WTC11 (cell line): ENCODE measurements at regions not wholly inside any gene's neighbourhood (a gene's known extent, or its start where the extent isn't known, plus 50 kb on each side); places are given as distances from the start of the nearest gene placed in this dataset.

Source experiments
- ATAC-seq: fragments of 200-7000 bp; cut with Tn5 transposase; 2 replicates; pipeline ENCODE4 v1.10.0; 2021; ENCODE audit warnings: mild to moderate bottlenecking, moderate library complexity
- CTCF ChIA-PET: fragments of 300-600 bp; sonication (Branson Sonifier 250); formaldehyde crosslinking; loops from one replicate; lab custom pipeline; 2021; ENCODE audit warnings: antibody characterized with exemption; lab: Charles Lee
- POLR2A ChIA-PET: fragments of 350-600 bp; sonication (Branson Sonifier 250); formaldehyde crosslinking; loops from one replicate; lab custom pipeline; 2021; ENCODE audit warnings: antibody characterized with exemption; lab: Charles Lee
- DNase-seq: peaks from one replicate; pipeline ENCODE4 v3.0.0; 2021; ENCODE audit warnings: low spot score
- H3K27ac Mint-ChIP-seq: 2 replicates; pipeline ENCODE4 v1.8.0; 2021; ENCODE audit warnings: mixed read lengths
- H3K27me3 Mint-ChIP-seq: 2 replicates; pipeline ENCODE4 v1.8.0; 2021; ENCODE audit warnings: low read depth, mild to moderate bottlenecking, moderate library complexity, mixed read lengths
- H3K36me3 Mint-ChIP-seq: 2 replicates; pipeline ENCODE4 v1.8.0; 2021; ENCODE audit warnings: mixed read lengths
- H3K4me1 Mint-ChIP-seq: 2 replicates; pipeline ENCODE4 v1.8.0; 2022; ENCODE audit warnings: mixed read lengths
- H3K4me3 Mint-ChIP-seq: 2 replicates; pipeline ENCODE4 v1.8.0; 2021; ENCODE audit warnings: mild to moderate bottlenecking, moderate library complexity, mixed read lengths
- H3K9me3 Mint-ChIP-seq: 2 replicates; pipeline ENCODE4 v1.8.0; 2021; ENCODE audit warnings: mixed read lengths
- AR ChIP-seq: fragments of 250-450 bp; sonication (Bioruptor Pico); IDR thresholded peaks from 2 replicates; pipeline ENCODE4 v1.9.0; 2021; ENCODE audit warnings: mild to moderate bottlenecking
- ESRRA ChIP-seq: sonication (generic); formaldehyde crosslinking; IDR thresholded peaks from 2 replicates; pipeline ENCODE4 v1.8.1; 2022; ENCODE audit warnings: mild to moderate bottlenecking, missing genetic modification reagents, borderline replicate concordance
- ETV6 ChIP-seq: sonication (generic); formaldehyde crosslinking; IDR thresholded peaks from 2 replicates; pipeline ENCODE4 v1.8.1; 2022; ENCODE audit warnings: mild to moderate bottlenecking, missing genetic modification reagents
- FOXJ3 ChIP-seq: sonication (generic); formaldehyde crosslinking; IDR thresholded peaks from 2 replicates; pipeline ENCODE4 v1.9.0; 2021; ENCODE audit warnings: missing genetic modification reagents, mild to moderate bottlenecking, borderline replicate concordance
- FOXP4 ChIP-seq: sonication (generic); formaldehyde crosslinking; IDR thresholded peaks from 2 replicates; pipeline ENCODE4 v1.8.0; 2022; ENCODE audit warnings: mild to moderate bottlenecking, missing genetic modification reagents
- GABPB1 ChIP-seq: sonication (generic); formaldehyde crosslinking; IDR thresholded peaks from 2 replicates; pipeline ENCODE4 v1.8.1; 2023; ENCODE audit warnings: mild to moderate bottlenecking, missing genetic modification reagents
- IRF1 ChIP-seq: sonication (generic); formaldehyde crosslinking; IDR thresholded peaks from 2 replicates; pipeline ENCODE4 v1.8.0; 2023; ENCODE audit warnings: missing genetic modification reagents
- JUN ChIP-seq: sonication (generic); formaldehyde crosslinking; IDR thresholded peaks from 2 replicates; pipeline ENCODE4 v1.8.0; 2023; ENCODE audit warnings: mild to moderate bottlenecking, missing genetic modification reagents
- KAT7 ChIP-seq: sonication (generic); formaldehyde crosslinking; IDR thresholded peaks from 2 replicates; pipeline ENCODE4 v1.8.1; 2023; ENCODE audit warnings: missing genetic modification reagents, mild to moderate bottlenecking, borderline replicate concordance
- MYBL2 ChIP-seq: sonication (generic); formaldehyde crosslinking; IDR thresholded peaks from 2 replicates; pipeline ENCODE4 v1.8.1; 2023; ENCODE audit warnings: mild to moderate bottlenecking, moderate library complexity, missing genetic modification reagents
- NFYB ChIP-seq: sonication (generic); formaldehyde crosslinking; conservative IDR thresholded peaks from 2 replicates; pipeline ENCODE4 v1.8.0; 2022; ENCODE audit warnings: low read depth, missing genetic modification reagents
- OVOL2 ChIP-seq: fragments of 250-450 bp; sonication (Bioruptor Pico); IDR thresholded peaks from 2 replicates; pipeline ENCODE4 v1.9.0; 2021; ENCODE audit warnings: mild to moderate bottlenecking, borderline replicate concordance
- SMAD3 ChIP-seq: sonication (generic); formaldehyde crosslinking; IDR thresholded peaks from 2 replicates; pipeline ENCODE4 v1.8.0; 2022; ENCODE audit warnings: missing genetic modification reagents, mild to moderate bottlenecking, borderline replicate concordance
- SP1 ChIP-seq: sonication (generic); formaldehyde crosslinking; conservative IDR thresholded peaks from 2 replicates; pipeline ENCODE4 v1.8.1; 2022; ENCODE audit warnings: missing genetic modification reagents
- TEAD1 ChIP-seq: sonication (generic); formaldehyde crosslinking; IDR thresholded peaks from 2 replicates; pipeline ENCODE4 v1.8.0; 2022; ENCODE audit warnings: mild to moderate bottlenecking, missing genetic modification reagents
- TEAD4 ChIP-seq: sonication (generic); formaldehyde crosslinking; IDR thresholded peaks from 2 replicates; pipeline ENCODE4 v1.8.0; 2022; ENCODE audit warnings: mild to moderate bottlenecking, missing genetic modification reagents
- ZNF219 ChIP-seq: sonication (generic); formaldehyde crosslinking; IDR thresholded peaks from 2 replicates; pipeline ENCODE4 v1.8.0; 2023; ENCODE audit warnings: missing genetic modification reagents, mild to moderate bottlenecking, borderline replicate concordance
- ZNF232 ChIP-seq: sonication (generic); formaldehyde crosslinking; IDR thresholded peaks from 2 replicates; pipeline ENCODE4 v1.8.0; 2022; ENCODE audit warnings: mild to moderate bottlenecking, missing genetic modification reagents
- ZNF317 ChIP-seq: sonication (generic); formaldehyde crosslinking; IDR thresholded peaks from 2 replicates; pipeline ENCODE4 v1.8.1; 2023; ENCODE audit warnings: low read depth, mild to moderate bottlenecking, moderate library complexity, missing genetic modification reagents, borderline replicate concordance
- TF ChIP-seq, protein P1 (sequence below): sonication (generic); formaldehyde crosslinking; IDR thresholded peaks from 2 replicates; pipeline ENCODE4 v1.8.1; 2022; ENCODE audit warnings: mild to moderate bottlenecking, moderate library complexity, missing genetic modification reagents
- TF ChIP-seq, protein P2 (sequence below): sonication (generic); formaldehyde crosslinking; IDR thresholded peaks from 2 replicates; pipeline ENCODE4 v1.8.1; 2023; ENCODE audit warnings: mild to moderate bottlenecking, missing genetic modification reagents
- TF ChIP-seq, protein P3 (sequence below): sonication (generic); formaldehyde crosslinking; IDR thresholded peaks from 2 replicates; pipeline ENCODE4 v1.8.1; 2023; ENCODE audit warnings: mild to moderate bottlenecking, missing genetic modification reagents, moderate library complexity
- TF ChIP-seq, protein P4 (sequence below): fragments of 250-450 bp; sonication (Bioruptor Pico); IDR thresholded peaks from 2 replicates; pipeline ENCODE4 v1.9.0; 2021; ENCODE audit warnings: mild to moderate bottlenecking
- TF ChIP-seq, protein P5 (sequence below): sonication (generic); formaldehyde crosslinking; IDR thresholded peaks from 2 replicates; pipeline ENCODE4 v1.8.1; 2022; ENCODE audit warnings: low read depth, mild to moderate bottlenecking, moderate library complexity, missing genetic modification reagents, borderline replicate concordance

DNA sequence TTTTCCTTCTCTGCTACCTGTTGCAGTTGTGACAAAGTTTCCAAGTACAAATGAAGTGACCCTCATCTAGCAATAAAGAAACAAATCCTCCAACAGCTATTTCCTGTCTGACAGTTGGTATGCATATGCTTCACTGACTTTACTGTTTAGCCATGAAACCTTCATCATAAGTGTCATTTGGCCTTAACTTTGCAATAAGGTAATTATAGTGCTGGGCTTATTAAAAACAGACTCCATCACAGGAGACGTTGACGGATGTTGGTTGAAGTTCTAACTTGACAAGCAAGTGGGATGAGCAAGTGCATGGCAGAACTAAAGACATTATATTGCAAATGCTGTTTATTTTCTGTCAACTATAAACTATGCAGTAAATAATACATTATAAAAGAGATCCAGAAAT is 425.2 kb downstream of the RPS29 start:
- H3K27me3 Mint-ChIP-seq = no peaks in the 10 kb centered on the region
- no peak overlapping the region for H3K4me3 Mint-ChIP-seq
- peaks cover 54% of the 10 kb centered on the region for H3K9me3 Mint-ChIP-seq
- H3K4me1 Mint-ChIP-seq = no peaks in the 10 kb centered on the region
- TF ChIP-seq KAT7 (CRISPR knock-in tag) (no peak), ZNF317 (CRISPR knock-in tag) (no peak), SP1 (CRISPR knock-in tag) (no peak), ZNF232 (CRISPR knock-in tag) (no peak), JUN (CRISPR knock-in tag) (no peak), GABPB1 (CRISPR knock-in tag) (no peak), FOXJ3 (CRISPR knock-in tag) (no peak), TEAD4 (no peak), TEAD1 (CRISPR knock-in tag) (no peak), OVOL2 (CRISPR knock-in tag) (no peak), ZNF219 (CRISPR knock-in tag) (no peak), SMAD3 (CRISPR knock-in tag) (no peak), IRF1 (CRISPR knock-in tag) (no peak), FOXP4 (no peak), ESRRA (CRISPR knock-in tag) (no peak), MYBL2 (CRISPR knock-in tag) (no peak)
- TF ChIP-seq, protein P1, sequence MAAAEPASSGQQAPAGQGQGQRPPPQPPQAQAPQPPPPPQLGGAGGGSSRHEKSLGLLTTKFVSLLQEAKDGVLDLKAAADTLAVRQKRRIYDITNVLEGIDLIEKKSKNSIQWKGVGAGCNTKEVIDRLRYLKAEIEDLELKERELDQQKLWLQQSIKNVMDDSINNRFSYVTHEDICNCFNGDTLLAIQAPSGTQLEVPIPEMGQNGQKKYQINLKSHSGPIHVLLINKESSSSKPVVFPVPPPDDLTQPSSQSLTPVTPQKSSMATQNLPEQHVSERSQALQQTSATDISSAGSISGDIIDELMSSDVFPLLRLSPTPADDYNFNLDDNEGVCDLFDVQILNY = no peak
- TF ChIP-seq, protein P2, sequence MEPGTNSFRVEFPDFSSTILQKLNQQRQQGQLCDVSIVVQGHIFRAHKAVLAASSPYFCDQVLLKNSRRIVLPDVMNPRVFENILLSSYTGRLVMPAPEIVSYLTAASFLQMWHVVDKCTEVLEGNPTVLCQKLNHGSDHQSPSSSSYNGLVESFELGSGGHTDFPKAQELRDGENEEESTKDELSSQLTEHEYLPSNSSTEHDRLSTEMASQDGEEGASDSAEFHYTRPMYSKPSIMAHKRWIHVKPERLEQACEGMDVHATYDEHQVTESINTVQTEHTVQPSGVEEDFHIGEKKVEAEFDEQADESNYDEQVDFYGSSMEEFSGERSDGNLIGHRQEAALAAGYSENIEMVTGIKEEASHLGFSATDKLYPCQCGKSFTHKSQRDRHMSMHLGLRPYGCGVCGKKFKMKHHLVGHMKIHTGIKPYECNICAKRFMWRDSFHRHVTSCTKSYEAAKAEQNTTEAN (CRISPR knock-in tag) = no peak
- TF ChIP-seq, protein P3, sequence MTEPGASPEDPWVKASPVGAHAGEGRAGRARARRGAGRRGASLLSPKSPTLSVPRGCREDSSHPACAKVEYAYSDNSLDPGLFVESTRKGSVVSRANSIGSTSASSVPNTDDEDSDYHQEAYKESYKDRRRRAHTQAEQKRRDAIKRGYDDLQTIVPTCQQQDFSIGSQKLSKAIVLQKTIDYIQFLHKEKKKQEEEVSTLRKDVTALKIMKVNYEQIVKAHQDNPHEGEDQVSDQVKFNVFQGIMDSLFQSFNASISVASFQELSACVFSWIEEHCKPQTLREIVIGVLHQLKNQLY = no peak
- H3K36me3 Mint-ChIP-seq = peaks cover 9% of the 10 kb centered on the region
- ATAC-seq (no peak), DNase-seq (no peak)
- POLR2A ChIA-PET = no interaction called here
- CTCF ChIA-PET = no interaction called here
- H3K27ac Mint-ChIP-seq = no peak overlapping the region

DNA sequence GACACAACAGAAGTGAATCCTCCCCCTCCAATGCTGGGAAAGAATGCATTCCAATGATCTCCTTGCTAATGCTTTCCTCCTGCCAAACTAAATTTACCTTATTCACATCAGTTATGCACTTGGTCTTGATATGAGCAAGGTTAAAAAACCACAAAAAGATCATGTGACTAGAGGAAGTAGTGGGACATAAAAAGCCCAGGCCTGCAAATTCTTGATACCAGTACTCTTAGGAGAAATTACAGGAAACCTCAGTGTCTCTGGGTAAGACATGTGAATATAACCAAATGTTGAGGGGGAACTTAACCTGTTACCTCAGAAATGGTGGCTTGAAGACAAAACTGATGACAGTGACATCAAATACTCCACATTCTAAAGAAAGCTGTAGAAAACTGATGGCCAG is 427.1 kb downstream of the RPS29 start:
- H3K27ac Mint-ChIP-seq = no peak overlapping the region
- peaks cover 62% of the 10 kb centered on the region for H3K9me3 Mint-ChIP-seq
- H3K4me3 Mint-ChIP-seq = no peak overlapping the region

More for the DNA sequence above, 427.1 kb downstream of the RPS29 start:
- Mint-ChIP-seq H3K36me3 (peaks cover 10% of the 10 kb centered on the region), H3K27me3 (no peaks in the 10 kb centered on the region), H3K4me1 (no peaks in the 10 kb centered on the region)
- TF ChIP-seq ETV6 (no peak), NFYB (CRISPR knock-in tag) (no peak), ZNF232 (CRISPR knock-in tag) (no peak), AR (CRISPR knock-in tag) (no peak)
- TF ChIP-seq, protein P4, sequence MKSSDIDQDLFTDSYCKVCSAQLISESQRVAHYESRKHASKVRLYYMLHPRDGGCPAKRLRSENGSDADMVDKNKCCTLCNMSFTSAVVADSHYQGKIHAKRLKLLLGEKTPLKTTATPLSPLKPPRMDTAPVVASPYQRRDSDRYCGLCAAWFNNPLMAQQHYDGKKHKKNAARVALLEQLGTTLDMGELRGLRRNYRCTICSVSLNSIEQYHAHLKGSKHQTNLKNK (CRISPR knock-in tag) = no peak
- TF ChIP-seq, protein P5, sequence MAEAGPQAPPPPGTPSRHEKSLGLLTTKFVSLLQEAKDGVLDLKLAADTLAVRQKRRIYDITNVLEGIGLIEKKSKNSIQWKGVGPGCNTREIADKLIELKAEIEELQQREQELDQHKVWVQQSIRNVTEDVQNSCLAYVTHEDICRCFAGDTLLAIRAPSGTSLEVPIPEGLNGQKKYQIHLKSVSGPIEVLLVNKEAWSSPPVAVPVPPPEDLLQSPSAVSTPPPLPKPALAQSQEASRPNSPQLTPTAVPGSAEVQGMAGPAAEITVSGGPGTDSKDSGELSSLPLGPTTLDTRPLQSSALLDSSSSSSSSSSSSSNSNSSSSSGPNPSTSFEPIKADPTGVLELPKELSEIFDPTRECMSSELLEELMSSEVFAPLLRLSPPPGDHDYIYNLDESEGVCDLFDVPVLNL (CRISPR knock-in tag) = no peak
- DNase-seq (no peak), ATAC-seq (no peak)
- POLR2A ChIA-PET = no interaction called here
- CTCF ChIA-PET = no interaction called here
